Kidney (tissue), 13 donors: ENCODE measurements at regions not wholly inside any gene's neighbourhood (a gene's known extent, or its start where the extent isn't known, plus 50 kb on each side); places are given as distances from the start of the nearest gene placed in this dataset.

Source experiments
- DNase-seq, 5 donors: peaks; one replicate each; pipeline ENCODE4 v3.0.0-alpha.2; 2013 to 2020
- FAIRE-seq: peaks from 2 replicates; lab custom pipeline; 2012; peaks lifted over from hg19 to GRCh38; lab: Jason Lieb, UNC
- H3K27ac ChIP-seq, 2 donors: one replicate each; pipeline ENCODE4 v1.7.0; 2013; ENCODE audit warnings: low read depth in 2 of 2, low read length in 2 of 2, inconsistent platforms in 1 of 2
- H3K27me3 ChIP-seq: one replicate; pipeline ENCODE4 v1.7.1; 2013; ENCODE audit warnings: low read length, inconsistent platforms; ENCODE audit not compliant: control insufficient read depth, insufficient read depth
- H3K36me3 ChIP-seq, 3 donors: one replicate each; pipeline versions ENCODE4 v1.7.0 to v1.7.1; 2013; ENCODE audit warnings: low read length in 3 of 3, control low read depth in 1 of 3, inconsistent platforms in 1 of 3; ENCODE audit not compliant: insufficient read depth in 3 of 3, control insufficient read depth in 2 of 3
- H3K4me1 ChIP-seq, 3 donors: one replicate each; pipeline versions ENCODE4 v1.7.0 to v1.7.1; 2013; ENCODE audit warnings: low read length in 3 of 3, inconsistent platforms in 1 of 3, low read depth in 1 of 3; ENCODE audit not compliant: control insufficient read depth in 2 of 3, insufficient read depth in 2 of 3
- H3K4me3 ChIP-seq, 3 donors: one replicate each; pipeline versions ENCODE4 v1.7.0 to v1.8.1; 2013; ENCODE audit warnings: low read length in 3 of 3, control low read depth in 1 of 3, inconsistent platforms in 1 of 3
- H3K9ac ChIP-seq, 3 donors: one replicate each; pipeline versions ENCODE4 v1.7.0 to v1.7.1; 2013; ENCODE audit warnings: low read length in 3 of 3, control low read depth in 1 of 3, inconsistent platforms in 1 of 3
- H3K9me3 ChIP-seq, 3 donors: one replicate each; pipeline versions ENCODE4 v1.7.0 to v1.7.1; 2013; ENCODE audit warnings: low read length in 3 of 3, control low read depth in 1 of 3, inconsistent platforms in 1 of 3; ENCODE audit not compliant: control insufficient read depth in 2 of 3, insufficient read depth in 1 of 3
- intact Hi-C: fragments of 100-400 bp; cut with DNase I; formaldehyde crosslinking; loops from one replicate; pipeline ENCODE4 v1.11.1; 2022
- TF ChIP-seq, protein P1 (sequence below): IDR thresholded peaks from 3 replicates; pipeline ENCODE4 v1.5.1; 2012; ENCODE audit warnings: mild to moderate bottlenecking, moderate library complexity, borderline replicate concordance; ENCODE audit not compliant: insufficient read depth; ENCODE audit errors: extremely low read depth
- donor health status: control.
- donor health status: control.
- donor health status: control.
- donor health status: control.
- donor health status: control.
- donor health status: DM: yes; HTN: yes; CAD: no.
- donor health status: Normal renal cell carcinoma (clear cell type).

DNA sequence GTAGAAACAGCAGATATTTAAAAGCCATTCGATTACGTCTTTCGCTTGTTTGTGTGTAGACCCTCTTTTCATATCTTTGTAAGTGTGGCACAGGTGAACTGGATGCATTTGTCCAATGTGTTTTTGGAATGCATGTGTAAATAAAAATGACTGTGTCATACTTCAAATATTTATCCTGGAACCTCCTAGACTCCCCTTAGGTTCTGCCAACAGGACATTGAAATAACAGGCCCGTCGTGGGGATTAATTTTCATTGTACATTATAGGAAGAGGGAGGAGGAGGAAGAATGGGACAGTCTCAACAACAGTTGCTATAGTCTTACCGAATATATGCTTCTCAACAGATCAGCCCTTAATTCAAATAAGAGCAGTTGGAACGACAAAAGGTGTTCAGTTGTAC, 95.8 kb downstream of the PRKAB2 start:
- no peak for DNase-seq
- Histone ChIP-seq H3K27ac (no peak overlapping the region), H3K4me3 (no peak overlapping the region), H3K36me3 (no peaks in the 10 kb centered on the region), H3K27me3 (peaks cover 81% of the 10 kb centered on the region), H3K4me1 (peaks cover 0 to 3% (median 0%) of the 10 kb centered on the region in 3 donors), H3K9ac (no peak overlapping the region), H3K9me3 (no peaks in the 10 kb centered on the region)
- intact Hi-C loops = no loop called here
- no peak for FAIRE-seq
- TF ChIP-seq, protein P1, sequence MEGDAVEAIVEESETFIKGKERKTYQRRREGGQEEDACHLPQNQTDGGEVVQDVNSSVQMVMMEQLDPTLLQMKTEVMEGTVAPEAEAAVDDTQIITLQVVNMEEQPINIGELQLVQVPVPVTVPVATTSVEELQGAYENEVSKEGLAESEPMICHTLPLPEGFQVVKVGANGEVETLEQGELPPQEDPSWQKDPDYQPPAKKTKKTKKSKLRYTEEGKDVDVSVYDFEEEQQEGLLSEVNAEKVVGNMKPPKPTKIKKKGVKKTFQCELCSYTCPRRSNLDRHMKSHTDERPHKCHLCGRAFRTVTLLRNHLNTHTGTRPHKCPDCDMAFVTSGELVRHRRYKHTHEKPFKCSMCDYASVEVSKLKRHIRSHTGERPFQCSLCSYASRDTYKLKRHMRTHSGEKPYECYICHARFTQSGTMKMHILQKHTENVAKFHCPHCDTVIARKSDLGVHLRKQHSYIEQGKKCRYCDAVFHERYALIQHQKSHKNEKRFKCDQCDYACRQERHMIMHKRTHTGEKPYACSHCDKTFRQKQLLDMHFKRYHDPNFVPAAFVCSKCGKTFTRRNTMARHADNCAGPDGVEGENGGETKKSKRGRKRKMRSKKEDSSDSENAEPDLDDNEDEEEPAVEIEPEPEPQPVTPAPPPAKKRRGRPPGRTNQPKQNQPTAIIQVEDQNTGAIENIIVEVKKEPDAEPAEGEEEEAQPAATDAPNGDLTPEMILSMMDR = no peak

DNA sequence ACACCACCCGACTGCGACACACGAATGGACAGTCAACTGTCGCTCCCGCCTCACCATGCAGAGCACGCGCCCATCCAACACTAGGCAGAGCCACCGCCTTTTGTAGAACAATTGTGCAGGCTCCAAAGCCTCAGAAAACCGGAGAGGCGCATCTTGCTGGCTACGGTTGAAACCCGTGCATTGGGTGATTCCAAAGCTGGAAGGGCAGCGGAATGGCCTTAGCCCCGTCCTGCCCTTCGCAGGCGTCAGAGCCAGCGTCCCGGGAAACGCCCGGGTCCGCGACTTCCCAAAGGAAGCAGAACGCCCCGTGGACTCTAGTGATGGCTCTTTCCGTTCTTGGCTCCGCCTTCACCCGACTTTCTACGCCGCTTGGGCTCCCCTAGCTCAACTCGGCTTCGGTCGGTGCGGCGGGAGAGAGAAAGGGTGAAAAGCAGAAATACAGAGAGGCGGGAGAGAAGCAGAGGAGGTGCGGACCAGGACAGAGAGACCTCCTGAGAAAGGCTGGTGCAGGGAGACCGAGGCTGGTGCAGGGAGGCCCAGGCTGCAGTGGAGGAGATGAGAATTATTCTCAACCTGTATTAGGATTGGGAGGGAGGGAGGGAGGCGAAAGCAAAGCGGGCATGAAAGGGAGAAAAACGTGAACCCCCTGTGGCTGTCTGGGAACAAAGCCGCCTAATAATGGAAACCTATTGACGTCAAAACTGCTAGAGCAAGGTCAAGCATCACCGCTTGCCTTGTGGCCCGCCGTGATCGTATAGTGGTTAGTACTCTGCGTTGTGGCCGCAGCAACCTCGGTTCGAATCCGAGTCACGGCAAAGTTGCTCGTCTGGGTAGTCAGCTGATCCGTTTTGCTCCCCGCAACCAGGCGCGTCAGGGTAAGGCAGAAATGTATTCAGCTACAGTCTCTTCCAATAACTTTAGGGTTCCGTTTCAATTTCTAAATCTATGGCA, 99.5 kb downstream of the PRKAB2 start:
- Histone ChIP-seq H3K4me3 (peak overlapping the region in 1 of 3 donors; percentile 32), H3K9ac (no peak overlapping the region), H3K27ac (no peak overlapping the region), H3K27me3 (peaks cover 52% of the 10 kb centered on the region), H3K9me3 (no peaks in the 10 kb centered on the region), H3K4me1 (no peaks in the 10 kb centered on the region), H3K36me3 (no peaks in the 10 kb centered on the region)
- peak; percentile 48 to 70 (median 56) for DNase-seq
- TF ChIP-seq, protein P1 = no peak
- intact Hi-C loops = no loop called here
- no peak for FAIRE-seq

DNA sequence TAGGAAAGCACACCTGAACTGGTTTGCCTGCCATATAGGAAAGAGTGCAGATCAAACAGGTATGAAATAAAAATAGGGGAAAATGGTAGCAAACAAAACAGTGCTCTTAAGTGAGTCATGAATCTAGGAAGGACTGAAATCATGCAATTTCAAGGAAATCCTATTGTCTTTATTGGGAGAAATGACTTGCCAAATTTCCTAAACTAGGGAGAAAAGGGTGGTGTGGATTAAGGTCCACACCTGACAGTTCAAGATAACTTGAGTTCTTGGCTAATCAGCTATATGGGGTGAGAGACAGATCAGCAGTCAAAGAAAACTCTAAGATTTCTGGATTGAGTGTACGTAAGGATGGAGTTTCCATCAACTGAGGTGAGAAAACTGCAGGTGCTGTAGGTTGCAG, 101.1 kb downstream of the PRKAB2 start:
- Histone ChIP-seq H3K27ac (no peak overlapping the region), H3K9ac (no peak overlapping the region), H3K4me1 (no peaks in the 10 kb centered on the region), H3K4me3 (no peak overlapping the region), H3K9me3 (no peaks in the 10 kb centered on the region), H3K27me3 (peaks cover 36% of the 10 kb centered on the region), H3K36me3 (no peaks in the 10 kb centered on the region)
- TF ChIP-seq, protein P1 = no peak
- intact Hi-C loops = no loop called here
- FAIRE-seq = no peak
- no peak for DNase-seq
